Spleen (tissue), 11 donors: ENCODE measurements at regions not wholly inside any gene's neighbourhood (a gene's known extent, or its start where the extent isn't known, plus 50 kb on each side); places are given as distances from the start of the nearest gene placed in this dataset.

ENCODE experiments used
- DNase-seq: peaks from one replicate; pipeline ENCODE4 v3.0.0-alpha.2; 2020
- H3K27ac ChIP-seq, 8 donors: fragments of 200-600 bp; sonication (generic) in 7 of 8; 1 replicate in 4 of 8; 2 replicates in 4 of 8; pipeline versions ENCODE4 v1.5.0 to v1.8.0; 2016 to 2021; ENCODE audit warnings: inconsistent platforms in 4 of 8, mild to moderate bottlenecking in 4 of 8, moderate library complexity in 1 of 8
- H3K27me3 ChIP-seq, 7 donors: fragments of 200-600 bp; sonication (generic) in 6 of 7; replicated peaks in 1 of 7; 1 replicate in 4 of 7; 2 replicates in 3 of 7; pipeline versions ENCODE4 v1.5.0 to v1.8.0; 2016 to 2021; ENCODE audit warnings: inconsistent platforms in 3 of 7, mild to moderate bottlenecking in 1 of 7
- H3K36me3 ChIP-seq, 6 donors: fragments of 200-600 bp; sonication (generic) in 5 of 6; 1 replicate in 4 of 6; 2 replicates in 2 of 6; pipeline versions ENCODE4 v1.5.0 to v1.8.0; 2016 to 2021; ENCODE audit warnings: inconsistent platforms in 2 of 6
- H3K4me1 ChIP-seq, 6 donors: fragments of 200-600 bp; sonication (generic) in 5 of 6; 1 replicate in 3 of 6; 2 replicates in 3 of 6; pipeline versions ENCODE4 v1.5.0 to v1.8.0; 2016 to 2021; ENCODE audit warnings: inconsistent platforms in 3 of 6
- H3K4me3 ChIP-seq, 8 donors: fragments of 200-600 bp; sonication (generic) in 7 of 8; 1 replicate in 4 of 8; 2 replicates in 4 of 8; pipeline versions ENCODE4 v1.5.0 to v1.8.0; 2016 to 2021; ENCODE audit warnings: inconsistent platforms in 4 of 8, mild to moderate bottlenecking in 4 of 8, moderate library complexity in 2 of 8
- H3K9me3 ChIP-seq, 8 donors: fragments of 200-600 bp; sonication (generic) in 7 of 8; 1 replicate in 4 of 8; 2 replicates in 4 of 8; pipeline versions ENCODE4 v1.5.0 to v1.8.0; 2016 to 2021; ENCODE audit warnings: inconsistent platforms in 4 of 8
- CTCF ChIP-seq, 11 experiments: fragments of 200-600 bp in 7 of 11; fragments of 450-650 bp in 4 of 11; sonication (generic) in 4 of 11; IDR thresholded peaks in 8 of 11; conservative IDR thresholded peaks in 3 of 11; 1 replicate in 7 of 11; 2 replicates in 4 of 11; pipeline versions ENCODE4 v1.4.0 to v1.8.0; 2016 to 2021; ENCODE audit warnings: antibody characterized with exemption in 11 of 11, inconsistent platforms in 4 of 11, mild to moderate bottlenecking in 1 of 11
- POLR2A ChIP-seq, 3 donors: fragments of 450-650 bp; IDR thresholded peaks; one replicate each; pipeline ENCODE4 v1.5.1; 2017; ENCODE audit warnings: antibody characterized with exemption in 3 of 3, mild to moderate bottlenecking in 1 of 3
- POLR2AphosphoS5 ChIP-seq, 3 donors: sonication (generic); formaldehyde crosslinking; IDR thresholded peaks; one replicate each; pipeline ENCODE4 v1.5.1; 2017; ENCODE audit warnings: antibody characterized with exemption in 3 of 3
- WGBS, 5 donors: extraction: QIAGEN DNeasy Blood & Tissue Kit in 3 of 5; methylation state at CpG; one replicate each; pipeline versions ENCODE4 v1.1.5 to v1.1.7; 2013 to 2018; 5-methylcytosine and 5-hydroxymethylcytosine counted together
- intact Hi-C: fragments of 100-400 bp; cut with DNase I; formaldehyde crosslinking; loops from one replicate; pipeline ENCODE4 v1.15.0; 2023; ENCODE audit warnings: low total_unique reads
- donor health status: healthy with polysubstance abuse.
- donor health status: DM: no; HTN: no; CAD: no; lungs with moderate emphysema.
- donor health status: DM: no; HTN: no; CAD: no.
- donor health status: Bipolar disorder and iron deficiency.
- donor health status: healthy.
- donor health status: DM: no; HTN: no; CAD: no.
- donor health status: DM: yes; HTN: yes; CAD: no.

DNA sequence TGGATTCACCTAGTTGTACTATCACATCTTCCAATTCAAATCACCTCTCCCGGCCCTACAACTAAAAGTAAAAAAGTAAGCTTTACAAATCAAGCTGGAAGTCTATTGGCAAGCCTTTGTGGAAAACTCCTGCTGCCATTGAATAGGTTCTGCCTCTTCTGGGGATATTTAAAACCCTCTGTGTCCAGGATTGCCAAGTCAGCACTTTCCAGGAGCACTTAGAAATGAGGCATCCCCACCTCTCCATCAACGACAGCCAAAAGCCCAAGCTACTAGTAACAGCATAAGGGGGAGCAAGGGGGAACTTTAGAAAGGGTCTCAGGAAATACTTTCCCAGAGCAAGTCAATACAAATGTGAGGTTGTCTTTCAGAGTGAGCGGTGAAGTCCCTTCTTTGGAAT, 85.0 kb upstream of the OBI1 start:
- H3K27ac ChIP-seq: no peak overlapping the region
- H3K9me3 ChIP-seq: no peaks in the 10 kb centered on the region
- 65 to 88% (median 83%) methylated on average over 3 of the region's 3 CpGs for WGBS, 5 donors
- H3K4me3 ChIP-seq: no peak overlapping the region
- no peak for TF ChIP-seq POLR2A (IDR thresholded peaks at IDR 0.05)
- no peak for TF ChIP-seq POLR2AphosphoS5 (IDR thresholded peaks at IDR 0.05)
- no peak for TF ChIP-seq CTCF (IDR thresholded peaks at IDR 0.05 in 8 of 11, conservative IDR thresholded peaks at IDR 0.05 in 3 of 11)
- no peaks in the 10 kb centered on the region for H3K36me3 ChIP-seq
- intact Hi-C loops: no loop called here
- no peak for DNase-seq
- H3K27me3 ChIP-seq: peaks cover 0 to 14% (median 0%) of the 10 kb centered on the region in 7 donors
- H3K4me1 ChIP-seq: no peaks in the 10 kb centered on the region

- H3K4me1 ChIP-seq: no peaks in the 10 kb centered on the region
- H3K27me3 ChIP-seq: peaks cover 0 to 14% (median 0%) of the 10 kb centered on the region in 7 donors
- DNase-seq: no peak
- H3K36me3 ChIP-seq: no peaks in the 10 kb centered on the region
- no peak for TF ChIP-seq POLR2A (IDR thresholded peaks at IDR 0.05)
- WGBS, 5 donors: 70 to 81% (median 75%) methylated on average over 5 of the region's 5 CpGs
- H3K9me3 ChIP-seq: no peaks in the 10 kb centered on the region
- H3K4me3 ChIP-seq: no peak overlapping the region
- intact Hi-C loops: no loop called here
- H3K27ac ChIP-seq: no peak overlapping the region
Measured at GRCh38 chr13:78742659-78743058, 83.7 kb upstream of the OBI1 start.

GRCh38 chr13:78736142-78736541, 77.2 kb upstream of the OBI1 start:
- TF ChIP-seq CTCF (IDR thresholded peaks at IDR 0.05 in 8 of 11, conservative IDR thresholded peaks at IDR 0.05 in 3 of 11) (no peak), POLR2AphosphoS5 (IDR thresholded peaks at IDR 0.05) (no peak), POLR2A (IDR thresholded peaks at IDR 0.05) (no peak)
- Histone ChIP-seq H3K4me3 (no peak overlapping the region), H3K4me1 (no peaks in the 10 kb centered on the region), H3K9me3 (no peaks in the 10 kb centered on the region), H3K36me3 (no peaks in the 10 kb centered on the region), H3K27me3 (no peaks in the 10 kb centered on the region), H3K27ac (no peak overlapping the region)
- DNase-seq: no peak
- intact Hi-C loops: no loop called here

DNA sequence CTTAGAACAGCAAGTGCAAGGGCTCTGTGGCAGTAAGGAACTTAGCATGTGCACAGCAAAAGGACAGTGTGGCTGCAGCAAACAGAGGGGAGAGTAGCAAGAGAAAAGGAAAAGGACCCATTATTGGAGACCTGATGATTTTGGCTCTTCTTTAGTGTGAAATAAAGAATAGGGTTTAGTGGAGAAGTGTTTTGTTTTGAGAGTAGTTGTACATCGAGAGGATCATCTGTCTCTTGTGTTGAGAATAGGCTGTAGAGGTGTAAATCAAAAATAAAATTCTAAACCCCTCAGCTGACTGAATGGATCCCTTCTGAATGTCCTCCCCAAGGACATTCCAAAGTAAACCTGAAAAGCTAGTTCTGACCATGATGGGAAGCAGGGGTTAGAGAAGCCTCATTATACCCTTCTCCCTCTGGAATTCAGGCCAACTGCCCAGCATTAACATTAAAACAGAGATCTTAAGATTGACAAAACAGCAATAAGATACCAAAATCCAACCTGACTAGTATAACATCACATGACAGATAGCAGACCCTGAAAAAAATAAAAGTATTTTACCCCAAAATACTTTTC, 73.6 kb upstream of the OBI1 start:
- intact Hi-C loops: no loop called here
- Histone ChIP-seq H3K27ac (no peak overlapping the region), H3K36me3 (no peaks in the 10 kb centered on the region), H3K4me1 (no peaks in the 10 kb centered on the region), H3K9me3 (no peaks in the 10 kb centered on the region), H3K27me3 (no peaks in the 10 kb centered on the region), H3K4me3 (no peak overlapping the region)
- DNase-seq: no peak
- 82 to 97% (median 87%) methylated on average over 1 of the region's 1 CpG for WGBS, 5 donors
- TF ChIP-seq POLR2AphosphoS5 (IDR thresholded peaks at IDR 0.05): no peak
- no peak for TF ChIP-seq CTCF (IDR thresholded peaks at IDR 0.05 in 8 of 11, conservative IDR thresholded peaks at IDR 0.05 in 3 of 11)
- TF ChIP-seq POLR2A (IDR thresholded peaks at IDR 0.05): no peak

- no peaks in the 10 kb centered on the region for H3K4me1 ChIP-seq
- no peaks in the 10 kb centered on the region for H3K9me3 ChIP-seq
- H3K27ac ChIP-seq: no peak overlapping the region
- DNase-seq: no peak
- intact Hi-C loops: no loop called here
- no peaks in the 10 kb centered on the region for H3K36me3 ChIP-seq
- no peak for TF ChIP-seq CTCF (IDR thresholded peaks at IDR 0.05 in 8 of 11, conservative IDR thresholded peaks at IDR 0.05 in 3 of 11)
- no peak for TF ChIP-seq POLR2A (IDR thresholded peaks at IDR 0.05)
- no peak for TF ChIP-seq POLR2AphosphoS5 (IDR thresholded peaks at IDR 0.05)
- H3K27me3 ChIP-seq: peaks cover 0 to 4% (median 0%) of the 10 kb centered on the region in 7 donors
- WGBS, 5 donors: 67 to 89% (median 85%) methylated on average over 3 of the region's 3 CpGs
- no peak overlapping the region for H3K4me3 ChIP-seq
Measured at GRCh38 chr13:78722700-78723099, 63.7 kb upstream of the OBI1 start.
